Mononuclear cell (primary cell): ENCODE measurements at regions not wholly inside any gene's neighbourhood (a gene's known extent, or its start where the extent isn't known, plus 50 kb on each side); places are given as distances from the start of the nearest gene placed in this dataset.

Experiments used
- H3K27me3 ChIP-seq: 2 replicates; pipeline ENCODE4 v1.6.0; 2011; ENCODE audit warnings: low read length, control low read depth; ENCODE audit not compliant: insufficient read depth
- H3K4me1 ChIP-seq: 2 replicates; pipeline ENCODE4 v1.5.1; 2011; ENCODE audit warnings: mild to moderate bottlenecking, low read length, control low read depth; ENCODE audit not compliant: insufficient read depth
- H3K4me3 ChIP-seq: 2 replicates; pipeline ENCODE4 v1.5.1; 2011; ENCODE audit warnings: mild to moderate bottlenecking, low read length, moderate library complexity
- H3K9me3 ChIP-seq: 2 replicates; pipeline ENCODE4 v1.5.1; 2011; ENCODE audit warnings: low read depth, mild to moderate bottlenecking, control low read depth, low read length

DNA sequence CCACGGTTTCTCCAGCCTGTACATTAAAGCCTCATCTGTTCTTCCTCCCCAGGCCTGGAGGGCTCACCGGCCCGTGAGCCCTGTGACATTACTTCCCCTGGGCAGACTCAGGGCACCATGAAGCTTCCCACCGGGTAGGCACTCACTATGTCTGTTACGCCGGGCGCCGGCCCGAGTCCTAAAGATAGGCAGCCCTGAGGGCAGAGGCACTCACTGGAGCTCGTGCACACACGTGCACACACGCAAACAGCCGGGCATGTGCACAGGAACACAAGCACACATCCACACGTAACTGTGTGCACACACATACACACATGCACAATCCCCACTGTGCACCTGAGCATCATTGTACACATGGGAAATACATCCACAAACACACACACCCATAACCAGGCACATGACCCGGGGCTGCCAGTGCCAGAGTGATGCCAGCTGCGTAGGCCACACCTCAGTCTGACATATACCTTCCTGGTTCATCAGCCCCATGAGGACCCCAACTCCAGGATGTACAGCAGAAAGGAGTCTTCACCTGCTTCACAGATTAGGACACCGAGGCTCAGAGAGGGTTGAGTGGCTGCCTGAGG lies 83.7 kb downstream of the YTHDF1 start:
- Histone ChIP-seq H3K27me3 (no peaks in the 10 kb centered on the region), H3K4me3 (no peak overlapping the region), H3K9me3 (no peaks in the 10 kb centered on the region), H3K4me1 (no peaks in the 10 kb centered on the region)

GRCh38 chr20:63130658-63131577 lies 85.0 kb downstream of the YTHDF1 start:
- Histone ChIP-seq H3K9me3 (no peaks in the 10 kb centered on the region), H3K27me3 (no peaks in the 10 kb centered on the region), H3K4me3 (no peak overlapping the region), H3K4me1 (no peaks in the 10 kb centered on the region)

DNA sequence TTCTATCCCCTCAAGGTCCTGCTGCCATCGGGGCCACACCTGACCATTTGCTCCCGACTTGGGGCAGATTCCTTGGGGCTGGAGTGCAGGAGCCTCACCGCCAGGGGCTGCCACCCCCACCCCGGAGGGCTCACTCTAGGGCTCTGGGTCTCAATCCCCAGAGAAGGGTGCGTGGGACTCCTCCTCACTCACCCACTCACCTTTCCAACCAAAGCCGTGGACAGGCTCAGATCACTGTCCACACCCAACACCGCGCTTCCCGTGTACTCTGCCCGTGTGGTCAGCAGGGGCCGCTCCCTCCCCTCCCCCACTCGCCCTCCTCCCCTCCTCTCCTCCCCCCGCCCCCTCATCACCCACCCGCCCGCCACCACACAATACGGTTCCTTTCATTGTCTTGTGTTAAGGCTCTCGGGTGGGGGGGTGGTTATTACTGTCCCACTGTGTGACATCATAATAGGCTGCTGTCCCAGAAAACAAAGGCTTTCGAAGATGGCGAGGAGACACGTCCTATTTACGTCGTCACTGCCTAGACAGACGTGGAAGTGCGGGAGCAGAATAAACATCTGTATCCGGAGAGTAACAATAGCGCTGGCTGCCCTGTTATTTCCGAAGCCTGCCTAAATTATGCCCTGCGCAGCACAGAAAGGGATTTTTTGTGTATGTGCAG lies 85.8 kb downstream of the YTHDF1 start:
- Histone ChIP-seq H3K4me1 (no peaks in the 10 kb centered on the region), H3K9me3 (no peaks in the 10 kb centered on the region), H3K4me3 (no peak overlapping the region), H3K27me3 (no peaks in the 10 kb centered on the region)

- H3K27me3 ChIP-seq = no peaks in the 10 kb centered on the region
- H3K9me3 ChIP-seq = no peaks in the 10 kb centered on the region
- H3K4me3 ChIP-seq = no peak overlapping the region
- no peaks in the 10 kb centered on the region for H3K4me1 ChIP-seq
Observed at GRCh38 chr20:63129376-63129965, 86.5 kb downstream of the YTHDF1 start.

- no peaks in the 10 kb centered on the region for H3K27me3 ChIP-seq
- no peak overlapping the region for H3K4me3 ChIP-seq
- no peaks in the 10 kb centered on the region for H3K9me3 ChIP-seq
- no peaks in the 10 kb centered on the region for H3K4me1 ChIP-seq
Observed at GRCh38 chr20:63128956-63129355, 87.0 kb downstream of the YTHDF1 start.

DNA sequence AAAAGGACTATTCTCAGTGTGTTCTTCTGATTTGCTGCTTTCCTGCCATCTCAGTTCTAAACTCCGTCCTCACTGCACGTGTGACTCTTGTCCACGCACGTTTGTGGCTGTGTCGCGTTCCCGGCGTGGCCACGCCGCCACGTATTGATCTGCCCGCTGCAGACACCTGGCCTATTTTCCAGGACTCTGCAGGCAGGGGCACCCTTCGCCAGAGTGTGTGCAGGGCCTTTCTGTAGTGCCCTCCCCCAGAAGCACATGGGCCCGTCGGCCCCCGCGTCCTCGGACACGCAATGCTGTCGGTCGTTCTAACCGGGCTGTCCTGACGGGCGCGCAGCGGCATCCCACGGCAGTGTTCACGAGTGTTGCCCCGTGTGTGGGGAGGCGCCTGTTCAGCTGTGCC lies 87.6 kb downstream of the YTHDF1 start:
- no peaks in the 10 kb centered on the region for H3K4me1 ChIP-seq
- no peaks in the 10 kb centered on the region for H3K27me3 ChIP-seq
- H3K4me3 ChIP-seq = no peak overlapping the region
- H3K9me3 ChIP-seq = no peaks in the 10 kb centered on the region

DNA sequence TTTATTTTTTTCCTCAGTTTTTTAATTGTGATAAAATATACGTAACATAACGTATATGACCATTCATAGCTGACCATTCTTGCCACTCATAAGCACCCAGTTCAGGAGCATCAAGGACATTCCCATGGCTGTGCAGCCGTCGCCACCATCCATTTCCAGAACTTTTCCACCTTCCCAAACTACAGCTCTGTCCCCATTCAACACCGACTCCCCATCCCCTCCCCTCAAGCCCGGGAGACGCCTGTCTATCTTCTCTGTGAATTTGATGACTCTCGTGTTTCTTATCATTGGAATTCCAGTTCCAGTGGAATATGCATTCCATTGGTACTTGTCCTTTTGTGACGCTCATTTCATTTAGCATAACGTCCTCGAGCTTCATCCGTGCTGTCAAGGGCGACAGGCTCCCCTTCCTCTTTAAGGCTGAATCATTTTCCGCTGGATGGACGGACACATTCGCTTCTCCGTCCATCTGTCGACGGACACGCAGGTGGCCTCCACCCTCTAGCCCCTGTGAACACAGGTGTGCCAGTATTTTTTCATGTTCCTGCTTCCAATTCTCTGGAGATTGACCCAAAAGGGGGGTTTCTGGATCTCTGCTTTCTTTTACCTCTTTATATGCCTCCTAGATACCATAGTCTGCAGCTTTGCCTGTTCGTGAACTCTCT lies 88.1 kb downstream of the YTHDF1 start:
- Histone ChIP-seq H3K27me3 (no peaks in the 10 kb centered on the region), H3K4me3 (no peak overlapping the region), H3K4me1 (no peaks in the 10 kb centered on the region), H3K9me3 (no peaks in the 10 kb centered on the region)

GRCh38 chr20:63126876-63127699 lies 88.8 kb downstream of the YTHDF1 start:
- no peaks in the 10 kb centered on the region for H3K4me1 ChIP-seq
- H3K9me3 ChIP-seq = no peaks in the 10 kb centered on the region
- H3K4me3 ChIP-seq = no peak overlapping the region
- no peaks in the 10 kb centered on the region for H3K27me3 ChIP-seq

DNA sequence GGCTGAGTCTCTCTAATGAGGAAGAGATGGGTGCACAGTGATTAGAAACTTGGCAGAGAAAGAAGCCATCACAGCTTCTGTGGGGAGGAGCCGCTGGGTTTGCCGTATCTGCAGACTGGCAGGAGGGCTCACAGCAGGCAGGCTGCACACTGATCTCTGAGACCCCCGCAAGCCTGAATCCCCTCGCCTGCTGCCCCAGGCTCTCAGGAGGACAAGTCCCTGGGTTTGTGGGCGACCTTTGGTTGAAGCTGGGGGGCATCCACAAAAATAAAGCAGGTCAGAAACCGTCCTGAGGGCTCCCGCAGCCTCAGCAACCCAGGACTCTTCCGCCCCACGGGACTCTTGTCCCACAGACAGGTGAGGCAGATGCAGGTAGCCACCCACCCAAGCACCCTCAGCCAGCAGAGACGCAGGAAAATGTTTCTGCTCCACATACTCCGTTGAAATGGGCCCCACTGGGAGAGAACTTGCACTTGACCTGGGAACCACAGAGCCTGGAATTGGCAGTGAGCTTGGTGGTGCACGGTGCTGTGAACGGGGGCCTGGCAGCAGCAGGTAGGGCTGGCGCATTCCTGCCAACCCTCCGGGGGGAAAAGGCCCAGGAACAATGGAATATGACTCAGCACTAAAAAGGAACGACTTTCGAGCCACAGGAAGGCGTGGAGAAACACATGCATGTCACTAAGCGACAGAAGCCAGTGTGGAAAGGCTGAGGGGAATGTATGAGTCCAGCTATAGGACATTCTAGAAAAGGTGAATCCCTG lies 89.9 kb downstream of the YTHDF1 start:
- H3K27me3 ChIP-seq = no peaks in the 10 kb centered on the region
- H3K4me3 ChIP-seq = no peak overlapping the region
- no peaks in the 10 kb centered on the region for H3K4me1 ChIP-seq
- H3K9me3 ChIP-seq = no peaks in the 10 kb centered on the region

DNA sequence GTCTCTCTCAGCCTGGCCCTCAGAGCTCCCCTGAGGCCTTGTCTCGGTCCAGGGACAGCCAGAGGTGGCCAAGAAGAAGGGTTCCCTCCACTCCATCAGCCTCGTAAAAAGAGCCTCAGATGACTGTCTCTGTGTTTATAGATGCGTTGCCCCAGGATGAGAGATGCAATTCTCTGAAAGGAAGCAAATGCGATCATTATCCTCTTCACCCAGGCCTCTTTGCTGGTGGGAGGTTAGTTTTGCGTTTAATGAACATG lies 90.4 kb downstream of the YTHDF1 start:
- Histone ChIP-seq H3K4me1 (no peaks in the 10 kb centered on the region), H3K9me3 (no peaks in the 10 kb centered on the region), H3K4me3 (no peak overlapping the region), H3K27me3 (no peaks in the 10 kb centered on the region)

DNA sequence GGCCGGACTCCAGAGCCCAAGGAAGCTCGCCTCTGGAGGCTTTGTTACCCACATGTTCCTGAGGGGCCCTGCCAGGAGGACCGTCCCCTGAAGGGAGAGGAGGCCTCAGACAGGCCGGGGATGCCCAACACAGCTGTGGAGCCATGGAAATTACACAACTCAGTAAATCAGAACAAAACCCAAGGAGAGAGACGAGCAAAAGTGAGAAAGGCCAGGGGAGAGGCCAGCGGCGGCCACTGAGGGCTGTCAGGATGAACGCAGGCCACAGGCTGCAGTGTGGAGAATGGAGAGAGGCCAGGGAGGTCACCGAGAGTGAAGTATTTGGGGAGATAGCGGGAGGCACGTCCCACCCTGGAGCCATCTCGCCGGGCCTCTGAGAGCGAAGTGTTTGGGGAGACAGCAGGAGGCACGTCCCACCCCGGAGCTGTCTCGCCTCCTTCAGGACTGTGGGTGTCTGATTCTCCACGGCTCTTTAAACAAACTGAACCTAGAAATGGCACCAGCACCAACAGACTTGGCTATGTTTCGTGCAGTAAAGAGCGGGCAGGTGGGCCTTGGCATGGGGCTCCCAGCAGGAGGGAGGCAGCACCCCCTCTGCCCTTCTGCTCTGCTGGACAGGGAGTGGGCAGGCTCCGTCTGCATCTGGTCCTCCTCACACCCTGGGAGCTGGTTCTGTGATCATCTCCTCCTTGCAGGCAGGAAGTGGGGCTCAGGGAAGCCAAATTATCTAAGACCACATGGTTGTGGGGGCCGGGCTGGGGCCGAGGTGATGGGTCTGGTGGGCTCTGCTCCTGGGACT lies 91.0 kb downstream of the YTHDF1 start:
- Histone ChIP-seq H3K27me3 (no peaks in the 10 kb centered on the region), H3K9me3 (no peaks in the 10 kb centered on the region)

GRCh38 chr20:63124092-63124781 lies 91.7 kb downstream of the YTHDF1 start:
- Histone ChIP-seq H3K27me3 (no peaks in the 10 kb centered on the region), H3K4me3 (no peak overlapping the region), H3K9me3 (no peaks in the 10 kb centered on the region), H3K4me1 (no peaks in the 10 kb centered on the region)

More for the DNA sequence above, 91.0 kb downstream of the YTHDF1 start:
- Histone ChIP-seq H3K4me1 (no peaks in the 10 kb centered on the region), H3K4me3 (no peak overlapping the region)

DNA sequence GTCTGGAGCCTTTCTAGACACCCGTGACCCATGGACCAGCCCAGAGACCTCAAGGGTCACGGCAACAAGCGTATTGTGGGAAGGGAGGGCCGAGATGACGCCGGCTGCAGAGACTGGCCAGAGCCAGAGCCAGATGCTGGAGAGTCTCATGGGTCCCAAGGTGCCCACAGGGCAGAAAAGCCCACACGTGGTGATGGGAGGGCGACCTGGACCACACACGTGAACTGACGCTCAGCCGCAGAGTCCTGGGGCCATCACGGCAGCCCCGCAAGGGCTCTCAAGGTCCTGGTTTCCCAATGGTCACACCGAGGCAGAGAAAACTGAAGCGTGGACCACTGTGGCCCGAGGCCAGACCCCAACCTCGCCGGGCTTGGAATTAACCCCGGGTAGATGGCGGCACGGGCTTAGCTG lies 92.6 kb downstream of the YTHDF1 start:
- no peaks in the 10 kb centered on the region for H3K4me1 ChIP-seq
- H3K27me3 ChIP-seq = no peaks in the 10 kb centered on the region
- no peak overlapping the region for H3K4me3 ChIP-seq
- no peaks in the 10 kb centered on the region for H3K9me3 ChIP-seq
